ENCODE measurements at regions not wholly inside any gene's neighbourhood (a gene's known extent, or its start where the extent isn't known, plus 50 kb on each side); places are given as distances from the start of the nearest gene placed in this dataset.

GRCh38 chr5:50898966-50899365 lies 232.5 kb downstream of the PARP8 start (continued):
- TF ChIP-seq, protein P1, sequence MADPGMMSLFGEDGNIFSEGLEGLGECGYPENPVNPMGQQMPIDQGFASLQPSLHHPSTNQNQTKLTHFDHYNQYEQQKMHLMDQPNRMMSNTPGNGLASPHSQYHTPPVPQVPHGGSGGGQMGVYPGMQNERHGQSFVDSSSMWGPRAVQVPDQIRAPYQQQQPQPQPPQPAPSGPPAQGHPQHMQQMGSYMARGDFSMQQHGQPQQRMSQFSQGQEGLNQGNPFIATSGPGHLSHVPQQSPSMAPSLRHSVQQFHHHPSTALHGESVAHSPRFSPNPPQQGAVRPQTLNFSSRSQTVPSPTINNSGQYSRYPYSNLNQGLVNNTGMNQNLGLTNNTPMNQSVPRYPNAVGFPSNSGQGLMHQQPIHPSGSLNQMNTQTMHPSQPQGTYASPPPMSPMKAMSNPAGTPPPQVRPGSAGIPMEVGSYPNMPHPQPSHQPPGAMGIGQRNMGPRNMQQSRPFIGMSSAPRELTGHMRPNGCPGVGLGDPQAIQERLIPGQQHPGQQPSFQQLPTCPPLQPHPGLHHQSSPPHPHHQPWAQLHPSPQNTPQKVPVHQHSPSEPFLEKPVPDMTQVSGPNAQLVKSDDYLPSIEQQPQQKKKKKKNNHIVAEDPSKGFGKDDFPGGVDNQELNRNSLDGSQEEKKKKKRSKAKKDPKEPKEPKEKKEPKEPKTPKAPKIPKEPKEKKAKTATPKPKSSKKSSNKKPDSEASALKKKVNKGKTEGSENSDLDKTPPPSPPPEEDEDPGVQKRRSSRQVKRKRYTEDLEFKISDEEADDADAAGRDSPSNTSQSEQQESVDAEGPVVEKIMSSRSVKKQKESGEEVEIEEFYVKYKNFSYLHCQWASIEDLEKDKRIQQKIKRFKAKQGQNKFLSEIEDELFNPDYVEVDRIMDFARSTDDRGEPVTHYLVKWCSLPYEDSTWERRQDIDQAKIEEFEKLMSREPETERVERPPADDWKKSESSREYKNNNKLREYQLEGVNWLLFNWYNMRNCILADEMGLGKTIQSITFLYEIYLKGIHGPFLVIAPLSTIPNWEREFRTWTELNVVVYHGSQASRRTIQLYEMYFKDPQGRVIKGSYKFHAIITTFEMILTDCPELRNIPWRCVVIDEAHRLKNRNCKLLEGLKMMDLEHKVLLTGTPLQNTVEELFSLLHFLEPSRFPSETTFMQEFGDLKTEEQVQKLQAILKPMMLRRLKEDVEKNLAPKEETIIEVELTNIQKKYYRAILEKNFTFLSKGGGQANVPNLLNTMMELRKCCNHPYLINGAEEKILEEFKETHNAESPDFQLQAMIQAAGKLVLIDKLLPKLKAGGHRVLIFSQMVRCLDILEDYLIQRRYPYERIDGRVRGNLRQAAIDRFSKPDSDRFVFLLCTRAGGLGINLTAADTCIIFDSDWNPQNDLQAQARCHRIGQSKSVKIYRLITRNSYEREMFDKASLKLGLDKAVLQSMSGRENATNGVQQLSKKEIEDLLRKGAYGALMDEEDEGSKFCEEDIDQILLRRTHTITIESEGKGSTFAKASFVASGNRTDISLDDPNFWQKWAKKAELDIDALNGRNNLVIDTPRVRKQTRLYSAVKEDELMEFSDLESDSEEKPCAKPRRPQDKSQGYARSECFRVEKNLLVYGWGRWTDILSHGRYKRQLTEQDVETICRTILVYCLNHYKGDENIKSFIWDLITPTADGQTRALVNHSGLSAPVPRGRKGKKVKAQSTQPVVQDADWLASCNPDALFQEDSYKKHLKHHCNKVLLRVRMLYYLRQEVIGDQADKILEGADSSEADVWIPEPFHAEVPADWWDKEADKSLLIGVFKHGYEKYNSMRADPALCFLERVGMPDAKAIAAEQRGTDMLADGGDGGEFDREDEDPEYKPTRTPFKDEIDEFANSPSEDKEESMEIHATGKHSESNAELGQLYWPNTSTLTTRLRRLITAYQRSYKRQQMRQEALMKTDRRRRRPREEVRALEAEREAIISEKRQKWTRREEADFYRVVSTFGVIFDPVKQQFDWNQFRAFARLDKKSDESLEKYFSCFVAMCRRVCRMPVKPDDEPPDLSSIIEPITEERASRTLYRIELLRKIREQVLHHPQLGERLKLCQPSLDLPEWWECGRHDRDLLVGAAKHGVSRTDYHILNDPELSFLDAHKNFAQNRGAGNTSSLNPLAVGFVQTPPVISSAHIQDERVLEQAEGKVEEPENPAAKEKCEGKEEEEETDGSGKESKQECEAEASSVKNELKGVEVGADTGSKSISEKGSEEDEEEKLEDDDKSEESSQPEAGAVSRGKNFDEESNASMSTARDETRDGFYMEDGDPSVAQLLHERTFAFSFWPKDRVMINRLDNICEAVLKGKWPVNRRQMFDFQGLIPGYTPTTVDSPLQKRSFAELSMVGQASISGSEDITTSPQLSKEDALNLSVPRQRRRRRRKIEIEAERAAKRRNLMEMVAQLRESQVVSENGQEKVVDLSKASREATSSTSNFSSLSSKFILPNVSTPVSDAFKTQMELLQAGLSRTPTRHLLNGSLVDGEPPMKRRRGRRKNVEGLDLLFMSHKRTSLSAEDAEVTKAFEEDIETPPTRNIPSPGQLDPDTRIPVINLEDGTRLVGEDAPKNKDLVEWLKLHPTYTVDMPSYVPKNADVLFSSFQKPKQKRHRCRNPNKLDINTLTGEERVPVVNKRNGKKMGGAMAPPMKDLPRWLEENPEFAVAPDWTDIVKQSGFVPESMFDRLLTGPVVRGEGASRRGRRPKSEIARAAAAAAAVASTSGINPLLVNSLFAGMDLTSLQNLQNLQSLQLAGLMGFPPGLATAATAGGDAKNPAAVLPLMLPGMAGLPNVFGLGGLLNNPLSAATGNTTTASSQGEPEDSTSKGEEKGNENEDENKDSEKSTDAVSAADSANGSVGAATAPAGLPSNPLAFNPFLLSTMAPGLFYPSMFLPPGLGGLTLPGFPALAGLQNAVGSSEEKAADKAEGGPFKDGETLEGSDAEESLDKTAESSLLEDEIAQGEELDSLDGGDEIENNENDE (IDR thresholded peaks at IDR 0.05; ENCODE audit: insufficient replicate concordance, low read length): no peak
- TF ChIP-seq RFX5 (IDR thresholded peaks at IDR 0.05; ENCODE audit: borderline replicate concordance, low read depth, low read length): no peak

All from H1 (cell line).